HG03521 (cell line): ENCODE measurements at regions not wholly inside any gene's neighbourhood (a gene's known extent, or its start where the extent isn't known, plus 50 kb on each side); places are given as distances from the start of the nearest gene placed in this dataset.
"Not testable (repeated sequence)": the region's sequence is repeated elsewhere in the genome, so short reads cannot be mapped to it uniquely, and the experiment has no call there.

Experiments
- ATAC-seq: cut with Tn5 transposase; IDR thresholded peaks from one replicate; pipeline ENCODE4 v1.9.1; 2021; ENCODE audit warnings: mild to moderate bottlenecking, moderate library complexity; ENCODE audit not compliant: unreplicated experiment

DNA sequence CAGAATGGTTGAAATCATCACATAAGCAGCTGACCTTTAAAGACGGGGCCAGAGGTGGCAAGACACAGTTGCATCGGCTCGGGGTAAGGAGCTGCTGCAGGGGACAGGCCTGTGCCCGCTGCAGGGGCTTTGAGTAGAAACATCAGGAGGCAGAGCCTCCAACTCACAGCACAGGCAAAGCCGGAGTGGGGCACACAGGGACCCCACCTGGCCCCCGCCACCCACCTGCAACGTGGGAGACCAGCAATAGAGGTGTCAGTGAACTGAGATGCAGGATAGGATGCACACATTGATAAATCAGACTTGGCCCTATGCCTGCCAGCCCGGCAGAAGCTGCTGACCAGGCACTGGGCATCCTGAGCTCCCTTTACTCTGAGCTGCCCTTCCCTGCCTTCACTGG, 257.2 kb downstream of the NPHP4 start:
- ATAC-seq = no peak

GRCh38 chr1:5734414-5734813, 257.8 kb downstream of the NPHP4 start:
- ATAC-seq = no peak

DNA sequence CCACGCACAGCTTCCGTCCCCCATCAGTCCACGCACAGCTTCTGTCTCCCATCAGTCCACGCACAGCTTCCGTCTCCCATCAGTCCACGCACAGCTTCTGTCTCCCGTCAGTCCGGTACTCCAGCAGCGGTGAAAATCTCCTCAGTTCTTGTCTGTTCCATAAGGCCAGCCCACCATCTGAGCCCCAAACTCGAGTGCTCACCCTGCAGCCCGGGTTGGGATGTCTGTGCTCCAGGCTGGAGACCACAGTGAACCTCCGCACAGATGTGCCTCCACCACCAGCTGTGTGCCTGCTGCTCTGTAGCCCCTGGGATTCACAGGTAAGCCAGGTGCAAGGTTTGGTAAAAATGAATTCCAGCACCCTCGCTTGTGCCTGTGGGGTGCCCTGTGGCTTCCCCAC, 258.6 kb downstream of the NPHP4 start:
- ATAC-seq = no peak

DNA sequence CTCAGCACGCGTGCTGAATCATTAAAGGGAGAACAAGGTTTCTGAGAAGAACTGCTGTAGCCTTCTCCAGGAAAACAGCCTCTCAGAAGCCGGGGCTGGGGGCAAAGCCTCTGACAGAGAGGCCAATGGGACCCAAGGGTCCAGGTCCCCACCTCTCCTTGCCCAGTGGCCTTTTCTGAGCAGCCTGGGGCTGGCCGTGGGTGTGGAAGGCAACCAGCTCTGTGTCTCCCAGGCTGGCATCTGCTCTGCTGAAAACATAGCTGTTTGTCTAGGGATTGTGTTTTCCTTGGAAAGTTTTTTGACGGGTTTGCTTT, 261.2 kb downstream of the NPHP4 start:
- no peak for ATAC-seq

GRCh38 chr1:5730272-5731109, 261.7 kb downstream of the NPHP4 start:
- ATAC-seq = no peak

GRCh38 chr1:5729636-5730145, 262.5 kb downstream of the NPHP4 start:
- ATAC-seq = no peak

DNA sequence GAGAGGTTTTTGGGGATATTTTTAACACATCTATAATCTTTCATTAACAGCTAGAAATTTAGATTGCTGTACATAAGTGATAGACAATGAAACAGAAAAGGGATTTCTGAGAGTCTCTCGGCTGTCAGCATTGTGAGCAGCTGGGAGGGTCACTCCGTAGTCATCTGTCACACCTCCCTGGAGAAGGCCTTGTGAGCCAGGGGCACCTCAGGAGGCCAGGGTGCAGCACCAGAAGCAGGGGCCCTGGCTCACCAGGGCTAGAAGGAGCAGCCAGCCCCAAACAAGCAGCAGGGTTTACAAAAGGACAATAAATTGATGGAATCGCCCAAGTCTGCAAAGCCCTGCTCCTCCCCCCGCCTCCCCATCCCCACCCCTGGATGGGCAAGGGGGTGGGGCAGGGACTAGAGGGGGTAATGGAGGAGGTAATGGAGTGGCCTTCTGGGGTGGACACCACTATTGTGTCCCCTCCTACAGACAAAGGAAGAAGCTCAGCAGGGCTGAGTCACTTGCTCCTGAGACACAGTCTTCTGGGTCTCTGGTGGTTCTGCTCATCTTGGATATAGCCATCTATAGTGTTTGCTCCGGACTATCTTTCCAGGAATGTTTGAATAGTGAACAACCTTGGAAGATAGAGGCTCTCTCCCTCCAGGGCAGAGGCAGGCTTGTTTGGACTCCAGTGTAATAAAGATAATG, 263.4 kb downstream of the NPHP4 start:
- no peak for ATAC-seq

DNA sequence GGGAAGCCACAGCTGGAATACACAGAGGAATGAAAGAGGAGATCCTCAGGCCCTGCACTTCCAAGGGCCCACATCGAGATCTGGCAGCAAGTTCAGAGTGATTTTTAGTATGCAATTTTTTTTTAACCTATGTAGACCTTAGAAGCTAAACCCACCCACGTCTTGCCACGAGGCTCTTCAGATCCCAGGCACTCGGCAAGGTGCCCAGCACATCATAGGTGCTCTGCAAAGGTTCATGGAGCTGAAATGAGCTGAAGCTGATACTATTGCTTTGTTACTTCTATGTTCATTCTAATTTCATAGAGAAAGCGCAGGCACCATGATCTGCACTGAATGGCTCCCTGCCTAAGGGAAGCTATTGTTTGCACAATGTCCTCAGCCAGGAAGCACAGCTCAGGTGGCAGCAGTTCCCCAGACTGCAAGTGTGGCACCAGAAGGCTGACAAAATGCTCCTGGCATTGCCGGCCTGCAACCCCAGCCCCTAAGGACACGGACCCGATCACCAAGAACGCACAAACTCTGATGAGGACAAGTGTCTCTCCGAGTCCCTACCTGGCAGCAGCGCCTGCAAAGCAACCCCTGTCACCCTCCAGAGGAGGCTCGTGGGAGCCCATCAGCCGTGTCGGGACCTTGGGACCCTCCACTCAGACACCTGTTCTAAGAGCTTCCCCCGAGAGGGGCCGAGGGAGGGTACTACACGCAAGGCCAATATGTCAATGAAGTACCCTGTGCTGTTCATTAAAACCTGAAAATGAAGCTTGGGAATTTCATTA, 264.2 kb downstream of the NPHP4 start:
- ATAC-seq = no peak

DNA sequence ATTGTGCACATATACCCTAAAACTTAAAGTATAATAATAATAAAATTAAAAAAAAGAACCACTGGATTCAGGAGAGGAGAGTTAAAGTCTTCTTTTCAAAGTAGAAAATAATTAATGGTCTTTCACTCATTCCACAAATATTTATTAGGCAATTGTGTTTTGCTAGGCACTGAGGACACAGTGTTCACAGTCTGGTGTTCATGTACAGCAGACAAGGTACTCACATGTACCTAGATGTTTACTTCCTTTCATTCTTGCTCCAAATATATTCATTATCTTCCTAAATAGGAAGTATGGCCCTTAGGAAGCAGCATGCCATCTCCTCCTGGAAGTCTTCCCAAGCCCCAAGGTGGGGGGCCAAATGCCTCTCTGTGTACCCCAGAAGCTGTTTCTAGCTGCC, 265.0 kb downstream of the NPHP4 start:
- ATAC-seq = no peak

DNA sequence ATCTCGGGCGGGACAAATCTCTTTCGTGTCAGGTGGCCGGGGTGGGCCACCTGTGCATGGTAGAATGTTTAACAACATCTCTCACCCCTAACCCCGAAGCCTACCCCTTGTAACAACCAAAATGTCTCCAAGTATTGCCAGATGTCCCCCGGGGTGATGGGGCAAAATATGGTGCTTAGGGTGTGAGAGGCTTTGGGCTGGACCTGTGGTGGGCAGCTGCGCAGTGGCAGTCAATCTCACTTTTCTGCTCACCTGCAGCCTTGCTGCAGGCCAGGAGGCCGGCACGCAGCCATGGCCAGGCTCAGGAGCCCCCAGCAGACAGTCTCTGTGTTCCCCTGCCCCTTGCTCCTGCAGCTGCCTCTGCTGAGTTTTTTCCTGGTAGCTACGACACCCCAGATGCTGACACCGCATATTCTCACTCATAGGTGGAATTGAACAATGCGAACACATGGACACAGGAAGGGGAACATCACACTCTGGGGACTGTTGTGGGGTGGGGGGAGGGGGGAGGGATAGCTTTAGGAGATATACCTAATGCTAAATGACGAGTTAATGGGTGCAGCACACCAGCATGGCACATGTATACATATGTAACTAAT, 265.5 kb downstream of the NPHP4 start:
- not testable (repeated sequence) for ATAC-seq

GRCh38 chr1:5725855-5726585, 266.2 kb downstream of the NPHP4 start:
- ATAC-seq = no peak

DNA sequence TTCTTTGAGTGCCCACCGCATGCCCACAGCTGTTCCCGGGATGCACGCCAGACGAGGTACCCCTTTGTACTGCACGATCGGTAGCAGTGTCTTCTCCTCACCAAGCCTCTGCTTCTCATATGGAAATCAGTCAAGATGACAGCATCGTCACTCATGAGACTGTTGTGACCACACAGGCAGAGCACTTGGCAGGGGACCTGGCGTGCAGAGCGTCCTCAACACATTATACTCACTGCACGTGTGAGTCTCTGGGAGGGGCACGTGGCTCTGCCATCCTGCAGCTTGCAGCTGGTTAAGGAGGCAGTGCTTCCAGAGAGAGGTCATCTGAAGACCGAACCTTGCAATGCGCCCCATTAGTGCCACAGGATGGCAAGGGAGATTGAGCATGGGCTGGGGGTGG, 266.8 kb downstream of the NPHP4 start:
- no peak for ATAC-seq

- ATAC-seq = no peak
Measured at GRCh38 chr1:5724847-5725246, 267.4 kb downstream of the NPHP4 start.

GRCh38 chr1:5722635-5723164, 269.5 kb downstream of the NPHP4 start:
- no peak for ATAC-seq

DNA sequence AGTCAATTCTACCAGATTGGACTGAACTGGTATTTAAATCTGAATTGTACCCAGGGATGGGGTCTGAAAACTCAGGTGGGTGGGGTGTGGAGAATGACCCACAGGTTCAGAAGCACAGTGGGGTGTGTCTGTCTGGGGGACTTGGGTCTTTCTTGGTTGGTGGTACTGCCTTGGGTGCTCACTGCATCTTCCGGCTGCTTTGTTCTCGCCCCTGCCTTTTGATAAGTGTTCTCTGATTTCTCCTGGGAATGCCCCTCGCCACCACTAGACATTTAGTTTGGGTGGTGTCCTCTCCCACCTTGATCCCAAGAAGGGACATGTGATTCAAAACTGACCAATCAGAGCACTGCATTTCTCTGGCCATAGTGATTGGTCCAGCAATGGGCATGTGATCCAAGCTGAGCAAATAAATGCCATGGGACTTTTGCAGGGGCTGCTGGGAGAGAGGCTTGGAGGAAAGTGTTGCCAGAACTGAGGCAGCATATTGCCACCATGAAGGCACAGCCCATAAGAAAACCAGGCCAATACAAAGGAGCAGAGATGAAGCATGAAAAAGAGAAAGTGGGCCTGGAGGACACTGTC, 270.5 kb downstream of the NPHP4 start:
- no peak for ATAC-seq

DNA sequence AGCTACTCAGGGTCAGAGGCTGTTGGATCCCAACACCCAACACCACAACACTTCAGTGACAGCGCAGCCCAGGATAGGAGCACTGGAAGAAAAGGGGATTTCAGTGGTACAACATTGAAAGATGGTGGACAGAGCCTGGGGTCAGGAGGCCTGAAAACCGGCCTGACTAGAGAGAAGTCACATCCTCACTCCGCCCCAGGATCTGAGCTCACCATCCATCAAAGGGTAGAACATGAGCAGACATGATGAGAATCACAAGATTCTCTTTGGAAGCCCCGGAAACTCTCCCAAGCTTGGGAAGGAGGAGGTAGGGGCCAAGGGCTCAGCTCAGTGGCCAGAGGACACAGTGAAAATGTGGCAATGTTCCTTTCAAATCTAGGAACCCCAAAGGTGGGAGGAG, 271.3 kb downstream of the NPHP4 start:
- no peak for ATAC-seq

GRCh38 chr1:5720484-5720883, 271.7 kb downstream of the NPHP4 start:
- ATAC-seq = no peak

- ATAC-seq = no peak
Measured at GRCh38 chr1:5720045-5720444, 272.2 kb downstream of the NPHP4 start.

- ATAC-seq = no peak
Measured at GRCh38 chr1:5718831-5719632, 273.2 kb downstream of the NPHP4 start.
